HG02588 (cell line): ENCODE measurements at regions not wholly inside any gene's neighbourhood (a gene's known extent, or its start where the extent isn't known, plus 50 kb on each side); places are given as distances from the start of the nearest gene placed in this dataset.
A peak's percentile ranks its signal among the peaks of the same experiment; 100 is the strongest.
"Not testable (repeated sequence)": the region's sequence is repeated elsewhere in the genome, so short reads cannot be mapped to it uniquely, and the experiment has no call there.

Experiments
- ATAC-seq: cut with Tn5 transposase; IDR thresholded peaks from one replicate; pipeline ENCODE4 v1.9.1; 2021; ENCODE audit warnings: mild to moderate bottlenecking, moderate library complexity; ENCODE audit not compliant: unreplicated experiment

DNA sequence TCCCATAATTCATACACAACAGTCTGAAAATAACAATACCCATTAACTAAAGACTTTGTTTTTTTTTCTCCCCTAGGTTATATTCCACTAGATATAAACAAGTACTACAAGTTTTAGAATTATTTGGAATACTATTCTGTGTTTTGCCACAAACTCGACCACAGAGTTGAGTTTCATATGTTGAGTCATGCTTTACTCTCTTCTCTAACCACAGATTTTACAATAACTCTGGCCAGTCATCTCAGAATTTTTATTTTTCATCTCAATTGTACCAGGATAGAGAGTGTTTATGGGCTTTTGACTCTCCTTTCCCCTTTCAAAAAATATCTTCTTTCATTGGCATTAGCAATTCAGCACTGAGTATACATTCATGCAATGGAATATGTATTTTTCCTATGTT, 348.7 kb upstream of the GALNT5 start:
- peak; percentile 92 for ATAC-seq

DNA sequence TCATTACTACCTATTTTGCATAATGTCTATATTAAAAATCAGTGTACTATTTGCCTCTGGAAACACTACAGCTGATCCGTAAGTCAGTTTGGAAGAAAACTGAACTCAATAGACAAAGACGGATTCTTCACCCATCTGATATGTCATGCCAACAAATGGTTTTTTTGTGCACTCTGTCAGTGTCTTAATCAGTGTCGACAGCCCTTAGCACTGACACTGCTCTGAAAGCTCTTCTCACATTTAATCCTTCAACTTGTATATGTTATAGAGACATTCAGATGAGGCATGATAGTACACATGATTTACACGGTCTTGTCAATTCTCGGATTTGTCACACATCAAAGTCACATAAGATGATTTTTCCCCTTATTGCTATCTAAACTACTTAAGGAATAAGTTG, 347.5 kb upstream of the GALNT5 start:
- no peak for ATAC-seq

DNA sequence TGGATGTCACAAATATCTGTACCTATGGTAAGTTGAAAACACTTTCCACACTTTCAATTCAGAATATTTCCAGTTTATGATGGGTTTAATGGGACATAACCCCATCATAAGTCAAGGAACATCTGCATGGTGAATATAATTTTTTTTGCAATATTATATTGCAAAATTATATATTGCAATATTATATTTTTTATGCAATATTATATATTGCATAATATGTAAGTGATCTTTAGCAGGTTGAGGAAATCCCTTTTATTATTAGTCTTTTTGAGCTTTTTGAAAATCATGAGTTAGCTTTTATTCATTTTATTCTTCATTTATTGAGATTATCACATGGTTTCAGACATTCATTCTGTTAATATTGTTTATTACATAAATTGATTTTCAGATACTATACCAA, 342.2 kb upstream of the GALNT5 start:
- no peak for ATAC-seq

DNA sequence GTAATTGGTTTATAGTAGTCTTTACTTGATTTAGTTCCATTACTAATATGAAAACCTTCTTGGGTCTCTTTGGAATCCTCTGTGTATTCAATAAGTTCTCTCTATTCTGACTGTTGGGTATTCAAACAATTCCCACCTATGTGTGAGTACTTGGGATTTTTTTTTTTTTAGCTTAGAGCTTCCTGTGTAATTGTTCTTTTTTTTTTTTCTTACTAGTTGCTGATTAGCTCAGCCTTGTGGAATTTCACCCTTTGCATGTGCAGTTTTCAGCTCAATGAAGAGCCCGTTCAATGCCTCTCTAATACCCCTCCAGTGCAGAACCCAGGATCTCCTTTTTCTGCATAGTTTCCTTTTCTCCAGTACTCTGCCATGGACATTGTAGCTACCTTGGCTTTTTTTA, 339.1 kb upstream of the GALNT5 start:
- no peak for ATAC-seq

DNA sequence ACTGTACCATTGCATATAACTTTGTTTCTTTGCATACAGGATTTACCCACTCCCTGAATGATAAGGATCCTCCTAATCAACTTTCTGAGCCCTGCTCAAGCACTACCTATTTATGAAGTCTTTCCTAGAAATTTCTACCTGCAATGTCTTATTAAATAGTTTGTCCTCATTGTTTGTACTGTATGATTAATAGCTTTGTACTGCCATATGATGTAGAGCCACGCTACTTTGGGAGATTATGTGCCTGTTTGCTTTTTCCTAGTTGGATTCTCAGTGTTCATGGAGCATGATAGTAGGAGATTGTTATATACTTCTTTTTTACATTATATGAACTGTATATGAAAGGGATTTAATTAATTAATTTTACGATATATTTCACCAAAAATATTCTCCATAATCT, 327.1 kb upstream of the GALNT5 start:
- no peak for ATAC-seq

DNA sequence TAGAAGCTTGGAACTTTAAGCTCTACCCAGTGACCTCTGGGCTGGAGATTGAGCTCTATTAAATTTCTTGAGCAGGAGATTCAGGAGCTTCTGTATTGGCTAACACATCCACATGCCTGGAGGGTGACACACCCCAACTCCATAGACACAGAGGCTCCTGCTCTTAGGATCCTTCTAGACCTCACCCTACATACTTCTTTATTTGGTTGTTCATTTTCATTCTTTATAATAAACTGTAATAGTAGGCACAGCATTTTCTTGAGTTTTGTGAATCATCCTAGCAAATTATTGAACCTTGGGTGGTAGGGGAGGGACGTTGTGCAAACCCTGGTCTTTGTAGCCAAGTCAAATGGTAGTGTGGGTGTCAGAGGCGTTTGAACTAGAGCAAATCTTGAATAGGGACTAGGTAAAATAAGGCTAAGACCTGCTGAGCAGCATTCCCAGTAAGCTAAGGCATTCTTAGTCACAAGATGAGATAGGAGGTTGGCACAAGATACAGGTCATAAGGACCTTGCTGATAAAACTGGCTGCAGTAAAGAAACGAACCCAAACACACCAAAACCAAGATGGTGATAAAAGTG, 323.8 kb upstream of the GALNT5 start:
- no peak for ATAC-seq

DNA sequence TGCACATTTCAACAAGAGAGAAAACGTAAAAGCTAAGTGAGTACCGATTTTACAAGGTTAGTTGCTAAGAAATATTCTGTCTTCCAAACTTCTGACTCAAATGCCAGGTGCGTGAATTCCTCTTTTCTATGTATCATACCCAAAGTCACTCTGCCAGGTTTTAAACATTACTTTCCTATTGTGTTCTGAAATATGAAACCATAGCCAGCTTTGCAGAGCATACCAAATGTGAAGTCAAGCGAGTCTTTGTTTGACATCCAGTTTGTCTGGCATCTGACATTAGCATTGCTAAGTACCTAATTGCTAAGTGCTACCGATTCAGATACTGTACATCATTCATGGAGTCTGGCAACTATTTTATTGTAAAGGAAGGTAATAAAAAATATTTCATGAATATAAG, 321.9 kb upstream of the GALNT5 start:
- no peak for ATAC-seq

DNA sequence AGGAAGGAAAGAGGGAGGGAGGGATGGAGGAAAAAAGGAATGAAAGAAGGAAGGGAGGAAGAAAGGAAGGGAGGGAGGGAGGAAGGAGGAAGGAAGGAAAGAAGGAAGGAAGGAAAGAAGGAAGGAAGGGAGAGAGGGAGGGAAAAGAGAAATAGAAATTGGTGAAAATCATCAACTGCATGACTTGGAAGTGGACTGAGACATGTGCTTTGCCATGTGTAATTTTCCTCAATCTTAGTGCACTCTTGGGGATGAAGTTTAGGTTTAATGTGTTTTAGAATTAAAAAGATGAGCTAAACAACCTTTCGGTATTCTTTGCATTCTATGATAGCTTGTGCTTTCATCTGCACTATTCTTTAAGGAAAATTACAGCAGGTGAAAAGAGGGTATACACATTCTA, 320.1 kb upstream of the GALNT5 start:
- no peak for ATAC-seq

DNA sequence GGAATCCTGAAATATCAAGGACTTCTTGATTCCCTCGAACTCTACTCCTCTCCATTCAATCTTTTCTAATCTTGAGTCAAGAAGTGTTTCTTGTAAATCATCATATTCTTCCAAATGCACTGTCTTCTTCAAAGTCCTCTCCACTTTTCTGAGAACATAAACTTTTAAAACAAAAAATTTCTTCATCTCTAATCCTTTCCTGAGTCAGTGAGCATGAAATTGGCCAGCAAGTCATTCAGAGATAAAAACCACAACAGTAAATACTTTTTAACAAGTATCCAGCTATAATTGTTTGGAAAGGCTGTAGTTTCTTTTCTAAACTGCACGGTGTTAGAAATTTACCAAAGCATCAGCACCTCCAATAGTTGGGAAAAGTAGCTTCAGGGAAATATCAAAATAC, 312.6 kb upstream of the GALNT5 start:
- ATAC-seq = no peak

DNA sequence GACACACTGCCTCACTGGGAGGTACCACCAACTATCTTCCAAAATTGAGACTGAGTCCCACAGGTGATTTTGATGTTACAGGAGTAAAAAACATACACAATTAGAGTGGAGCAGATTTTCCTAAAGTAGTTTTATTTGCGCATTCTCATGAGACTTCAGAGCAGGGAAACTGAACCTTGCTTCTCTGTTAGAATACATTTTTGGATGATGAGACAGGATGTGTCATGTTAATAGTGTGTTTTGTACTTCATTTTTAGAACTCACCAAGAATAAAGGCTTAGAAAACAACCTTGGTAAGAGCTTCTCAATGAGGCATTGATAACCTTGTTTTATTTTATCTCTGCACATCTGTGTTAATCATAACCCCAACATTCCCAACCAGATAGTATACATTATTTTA, 310.2 kb upstream of the GALNT5 start:
- ATAC-seq = no peak

DNA sequence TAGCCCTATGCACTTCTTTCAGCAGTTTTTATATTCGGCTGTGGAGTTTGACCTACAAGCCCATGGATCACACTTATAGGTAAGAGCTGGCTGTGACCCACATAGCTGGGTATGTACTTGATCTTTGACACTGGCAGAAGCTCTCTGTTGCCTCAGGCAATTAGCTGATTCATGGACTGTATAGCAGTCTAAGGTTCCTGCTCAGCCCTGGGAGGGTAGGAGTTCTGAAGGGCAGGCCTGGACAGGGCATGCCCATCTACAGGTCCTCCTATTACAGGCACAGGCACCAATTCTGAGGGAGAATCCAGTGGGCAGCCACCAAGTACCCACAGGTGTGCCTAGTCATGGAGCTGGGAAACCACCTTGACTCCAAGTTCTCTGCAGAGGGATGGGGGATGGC, 301.8 kb upstream of the GALNT5 start:
- no peak for ATAC-seq

DNA sequence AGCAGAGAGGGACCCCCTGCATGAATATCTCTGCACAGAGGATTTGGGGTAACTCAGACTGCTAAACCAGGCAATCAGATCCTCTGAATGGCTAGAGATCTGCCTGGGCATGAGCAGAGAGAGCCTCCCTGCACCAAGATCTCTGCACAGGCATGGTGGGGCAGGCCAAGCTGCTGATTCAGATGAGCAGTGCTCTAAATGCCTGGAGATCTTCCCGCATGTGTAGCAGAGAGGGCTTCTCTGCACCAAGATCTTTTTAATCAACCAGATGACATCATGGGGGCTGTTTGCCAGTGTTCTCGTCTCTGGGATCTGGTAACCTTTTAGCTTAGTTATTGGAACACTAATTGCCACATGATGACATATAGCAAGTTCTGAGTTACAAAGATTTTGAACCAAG, 301.3 kb upstream of the GALNT5 start:
- ATAC-seq = no peak

DNA sequence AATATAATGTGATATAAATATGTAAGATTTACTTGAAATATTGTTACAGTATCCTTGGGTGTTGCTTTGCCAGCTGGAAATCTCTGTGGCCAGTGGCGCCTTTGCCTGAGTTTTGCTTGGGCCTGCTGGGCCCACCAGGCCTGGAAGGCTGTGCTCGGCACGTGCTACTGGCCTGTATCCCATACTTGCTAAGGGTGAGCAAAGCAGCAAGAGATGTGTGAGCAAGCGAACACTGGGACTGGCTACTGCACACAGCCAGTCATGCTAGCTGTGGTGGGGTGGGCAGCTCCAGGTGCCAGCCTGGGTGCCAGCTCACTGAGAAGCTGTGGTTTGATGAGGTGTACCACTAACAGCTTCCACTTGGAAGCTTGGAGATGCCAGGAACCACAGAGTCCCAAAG, 299.1 kb upstream of the GALNT5 start:
- no peak for ATAC-seq

DNA sequence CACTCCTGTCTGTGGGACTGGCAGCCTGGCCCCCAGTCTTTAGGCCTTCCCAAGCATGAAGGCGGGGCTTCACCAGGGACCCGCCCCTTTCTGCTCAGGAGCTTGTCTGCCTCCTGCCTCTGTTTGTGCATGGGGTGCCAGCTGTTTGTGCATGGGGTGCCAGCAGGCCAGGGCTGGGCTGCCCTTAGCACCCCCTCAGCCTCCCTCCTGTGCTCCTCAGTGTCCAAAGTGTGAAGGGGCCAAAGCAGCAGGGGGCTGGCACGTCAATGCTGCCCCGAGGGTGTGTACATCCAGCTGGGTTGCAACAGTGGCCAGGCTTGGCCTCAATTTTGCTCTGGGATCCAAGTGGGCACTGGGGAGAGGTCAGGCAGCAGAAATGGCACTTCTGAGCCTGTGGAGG, 298.0 kb upstream of the GALNT5 start:
- ATAC-seq = no peak

DNA sequence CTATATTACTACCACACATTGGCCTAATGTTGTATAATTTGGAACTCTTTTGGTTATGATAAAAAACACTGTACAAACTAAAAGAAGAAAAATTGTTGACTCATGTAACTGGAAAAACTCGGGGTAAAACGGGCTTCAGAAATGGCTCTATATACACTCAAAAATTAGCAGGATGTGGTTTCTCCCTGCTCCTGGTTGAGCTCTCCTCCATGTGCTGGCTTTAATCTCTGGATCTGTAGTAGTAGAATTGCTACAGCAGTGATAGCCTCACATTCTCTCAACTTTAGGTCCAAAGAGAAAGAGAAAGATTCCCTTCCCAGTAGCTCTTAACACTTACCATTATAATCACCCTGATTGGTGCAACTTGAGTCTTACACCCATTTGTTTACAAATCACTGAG, 274.9 kb upstream of the GALNT5 start:
- no peak for ATAC-seq

DNA sequence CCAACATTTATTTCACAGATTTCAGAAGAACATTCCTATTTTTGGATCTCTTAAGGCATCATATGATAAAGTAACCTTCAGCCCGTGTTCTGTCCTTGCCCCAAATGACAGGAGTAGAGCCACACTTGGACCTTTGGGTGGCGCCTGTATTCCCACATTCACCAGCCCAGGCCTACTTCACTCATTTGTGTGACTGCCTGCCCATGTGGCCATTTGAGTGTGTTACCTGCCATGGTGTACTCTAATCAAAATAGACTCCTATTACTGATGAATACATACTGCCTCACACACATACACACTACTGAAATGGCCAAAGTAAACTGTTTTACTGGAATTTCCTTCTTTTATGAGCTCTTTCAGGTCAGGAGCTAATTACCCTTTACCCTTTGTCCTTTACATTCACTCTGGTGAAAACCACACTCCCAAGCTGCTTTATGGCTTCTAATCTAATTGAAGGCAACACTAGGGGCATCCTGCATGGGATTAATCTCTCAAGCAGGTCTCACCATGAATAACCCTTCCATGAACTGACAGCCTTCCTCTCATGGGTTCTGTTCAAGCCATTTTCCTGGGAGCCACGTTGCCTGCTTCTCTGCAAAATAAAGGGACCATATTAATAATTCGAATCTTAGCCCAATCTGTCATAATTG, 271.0 kb upstream of the GALNT5 start:
- ATAC-seq = no peak

DNA sequence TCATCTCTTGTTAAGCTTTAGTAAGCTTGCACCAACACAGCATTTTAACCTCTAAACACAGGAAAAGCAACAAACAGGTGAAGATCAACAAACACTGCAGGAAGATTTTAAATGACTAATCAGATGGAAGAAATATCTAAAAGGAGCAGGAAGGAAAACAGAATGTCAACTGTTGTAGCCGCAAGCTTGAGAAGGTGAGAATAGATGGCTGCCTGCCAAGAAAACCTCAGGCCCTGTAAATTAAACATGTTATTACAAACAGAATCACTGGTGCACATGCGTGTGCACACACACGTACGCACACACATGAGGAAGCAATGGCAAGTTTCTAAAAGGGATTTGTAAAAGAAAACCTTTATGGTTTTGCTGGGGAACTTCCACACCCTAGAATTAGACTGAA, 257.8 kb upstream of the GALNT5 start:
- ATAC-seq = no peak

DNA sequence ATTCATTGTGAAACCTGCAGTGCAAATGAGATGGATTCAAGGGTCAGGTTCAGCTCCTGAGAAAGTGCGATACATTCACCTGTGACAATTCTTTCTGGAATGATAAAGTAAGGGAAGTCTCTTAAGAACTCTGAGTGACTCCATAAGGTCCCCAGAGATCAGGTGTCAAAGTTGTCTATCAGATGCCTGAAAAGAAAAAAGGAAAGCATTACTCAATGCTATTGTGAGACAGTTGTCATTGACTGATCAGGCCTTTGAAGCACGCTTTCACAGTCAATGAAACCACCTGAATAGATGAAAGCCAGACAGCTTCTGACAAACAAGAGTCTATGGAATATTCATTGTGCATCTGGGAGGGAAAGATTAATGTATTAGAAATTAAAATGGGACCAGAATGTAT, 252.7 kb upstream of the GALNT5 start:
- no peak for ATAC-seq

DNA sequence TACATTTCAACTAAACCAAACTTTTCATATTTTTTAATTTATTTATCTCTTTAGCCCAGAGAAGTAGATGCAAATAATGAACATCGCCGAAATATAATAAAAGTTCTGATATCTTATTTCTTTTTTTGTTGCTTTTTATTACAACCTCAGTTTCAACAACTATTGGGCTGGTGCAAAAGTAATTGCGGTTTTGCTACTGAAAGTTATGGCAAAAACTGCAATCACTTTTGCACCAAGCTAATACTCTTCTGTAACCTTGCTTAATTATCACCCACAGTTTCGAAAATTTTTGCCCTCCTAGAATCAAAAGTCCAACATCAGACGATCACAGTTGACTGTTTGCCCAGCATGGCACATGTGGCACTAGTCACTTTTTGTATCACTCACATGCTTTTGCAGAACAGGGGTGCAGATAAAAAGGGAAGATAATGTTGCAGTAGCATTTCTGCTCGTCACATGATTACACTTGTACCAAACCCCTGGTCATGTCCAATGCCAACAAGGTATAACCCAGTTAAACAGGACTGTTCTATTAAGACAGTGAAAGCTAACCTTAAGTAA, 242.4 kb upstream of the GALNT5 start:
- no peak for ATAC-seq

DNA sequence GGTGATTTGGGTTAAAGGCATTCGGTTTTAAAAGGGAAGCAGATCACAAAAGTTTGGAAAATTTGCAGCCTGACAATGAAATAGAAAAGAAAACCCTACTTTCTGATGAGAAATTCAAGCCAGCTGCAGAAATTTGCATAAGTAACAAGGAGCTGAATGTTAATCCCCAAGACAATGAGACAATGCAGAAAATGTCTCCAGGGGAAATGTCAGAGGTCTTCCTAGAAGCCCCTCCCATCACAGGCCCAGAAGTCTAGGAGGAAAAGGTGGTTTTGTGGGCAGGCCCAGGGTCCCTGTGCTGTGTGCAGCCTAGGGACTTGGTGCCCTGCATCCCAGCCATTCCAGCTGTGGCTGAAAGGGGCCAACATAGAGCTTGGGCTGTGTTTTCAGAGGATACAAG, 234.2 kb upstream of the GALNT5 start:
- ATAC-seq = not testable (repeated sequence)

DNA sequence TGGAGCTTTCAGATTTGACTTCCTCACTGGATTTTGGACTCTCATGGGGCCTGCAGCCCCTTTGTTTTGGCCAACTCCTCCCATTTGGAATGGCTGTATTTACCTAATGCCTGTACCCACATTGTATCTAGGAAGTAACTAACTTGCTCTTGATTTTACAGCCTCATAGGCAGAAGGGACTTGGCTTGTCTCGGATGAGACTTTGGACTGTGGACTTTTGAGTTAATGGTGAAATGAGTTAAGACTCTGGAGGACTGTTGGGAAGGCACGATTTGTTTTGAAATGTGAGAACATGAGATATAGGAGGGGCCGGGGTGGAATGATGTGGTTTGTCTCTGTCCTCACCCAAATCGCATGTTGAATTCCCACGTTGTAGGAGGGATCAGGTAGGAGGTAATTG, 233.4 kb upstream of the GALNT5 start:
- no peak for ATAC-seq

DNA sequence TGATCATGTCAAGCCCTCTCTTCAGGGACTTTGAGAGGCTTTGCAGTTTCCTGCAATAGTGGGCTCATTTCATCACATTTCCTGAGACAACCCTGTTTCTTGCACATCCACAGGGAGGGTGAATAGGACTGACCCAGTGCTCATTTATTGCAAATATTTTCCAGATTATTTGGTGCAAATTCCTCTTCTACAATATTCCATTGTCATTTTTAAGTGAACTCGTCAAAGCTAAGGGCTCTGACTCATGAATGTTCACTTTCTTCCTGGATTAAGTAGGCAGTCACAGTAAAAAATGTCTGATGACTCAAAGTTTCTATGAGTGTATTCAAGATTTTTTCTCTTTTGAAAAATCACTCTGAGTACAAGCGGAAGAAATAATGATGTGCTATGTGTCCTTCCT, 225.5 kb upstream of the GALNT5 start:
- ATAC-seq = no peak

DNA sequence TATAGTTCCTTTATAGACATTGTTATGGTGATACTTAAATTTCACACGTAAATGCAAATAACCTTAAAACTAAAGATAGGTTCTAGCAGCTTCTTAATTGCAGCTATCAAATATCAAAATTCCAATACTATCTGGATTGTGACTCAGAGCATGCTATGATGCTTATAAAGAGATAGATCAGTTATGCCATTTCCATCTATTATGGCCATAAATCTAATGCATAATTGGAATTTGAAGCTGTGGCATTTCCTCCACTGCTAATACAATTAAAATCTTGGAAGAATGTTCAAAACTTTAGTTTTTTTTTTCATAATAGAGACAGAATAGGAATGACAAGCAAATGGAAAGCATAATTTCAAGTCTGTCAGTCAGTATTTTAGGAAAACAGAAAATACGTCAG, 220.8 kb upstream of the GALNT5 start:
- no peak for ATAC-seq
